GM19438 (cell line): ENCODE measurements at regions not wholly inside any gene's neighbourhood (a gene's known extent, or its start where the extent isn't known, plus 50 kb on each side); places are given as distances from the start of the nearest gene placed in this dataset.
"Not testable (repeated sequence)": the region's sequence is repeated elsewhere in the genome, so short reads cannot be mapped to it uniquely, and the experiment has no call there.

Experiments
- ATAC-seq: cut with Tn5 transposase; IDR thresholded peaks from one replicate; pipeline ENCODE4 v1.9.1; 2021; ENCODE audit warnings: low read depth; ENCODE audit not compliant: unreplicated experiment

DNA sequence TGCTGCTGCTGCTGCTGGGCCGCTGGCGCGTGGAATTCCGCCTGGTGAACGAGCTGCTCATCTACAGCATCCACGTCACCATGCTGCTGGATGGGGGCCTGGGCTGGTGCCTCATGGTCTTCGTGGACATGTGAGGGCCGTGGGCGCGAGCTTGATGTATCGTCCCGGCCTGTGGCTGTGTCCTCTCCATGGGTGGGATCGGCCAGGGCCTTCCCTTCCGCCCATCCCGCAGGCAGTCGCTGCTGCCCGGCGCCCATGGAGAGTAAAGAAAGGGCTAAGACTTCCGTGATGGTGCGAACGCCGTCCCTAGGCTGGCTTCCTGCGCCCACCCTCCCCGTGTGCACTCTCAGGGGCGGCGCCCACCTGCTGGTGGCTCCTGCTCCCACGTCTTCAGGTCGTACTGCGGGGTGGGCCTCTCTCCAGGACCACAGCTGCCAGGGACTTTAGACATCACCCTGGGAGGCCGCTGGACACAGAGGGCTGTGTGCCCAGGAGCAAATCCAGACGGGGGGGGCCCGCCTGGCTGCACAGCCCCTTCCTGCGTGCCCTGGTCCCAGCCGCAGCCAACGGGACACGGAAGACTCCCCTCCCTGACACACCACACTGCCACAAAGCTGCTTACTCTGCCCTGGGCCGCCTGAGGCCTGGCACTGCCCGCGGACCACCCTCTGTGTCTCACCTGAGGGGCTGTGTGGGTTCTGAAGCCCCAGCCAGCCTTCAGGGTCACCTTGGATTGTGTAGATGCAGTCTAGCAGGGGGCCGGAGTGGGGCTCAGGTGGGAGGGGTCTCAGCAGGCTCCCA, 167.5 kb downstream of the SEPTIN7 start:
- no peak for ATAC-seq

DNA sequence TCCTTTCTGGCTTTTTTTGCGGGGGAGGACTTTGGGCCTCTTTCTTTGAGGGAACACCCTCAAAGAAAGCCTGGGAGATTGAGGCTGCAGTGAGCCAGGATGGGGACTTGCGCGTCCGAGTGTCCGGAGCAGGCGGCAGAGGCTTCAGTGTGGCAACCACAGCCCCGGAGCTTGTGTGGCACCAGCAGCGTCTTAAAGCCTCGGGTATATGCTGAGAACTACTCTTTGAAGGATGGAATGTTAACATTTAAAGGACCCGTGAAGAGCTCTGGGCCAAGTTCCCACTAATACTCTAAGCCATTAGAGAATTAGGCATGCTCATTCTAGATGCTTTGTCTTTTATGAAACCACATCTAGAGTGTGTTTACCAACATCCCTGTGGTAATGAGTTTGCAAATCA, 168.2 kb downstream of the SEPTIN7 start:
- ATAC-seq, result no peak

DNA sequence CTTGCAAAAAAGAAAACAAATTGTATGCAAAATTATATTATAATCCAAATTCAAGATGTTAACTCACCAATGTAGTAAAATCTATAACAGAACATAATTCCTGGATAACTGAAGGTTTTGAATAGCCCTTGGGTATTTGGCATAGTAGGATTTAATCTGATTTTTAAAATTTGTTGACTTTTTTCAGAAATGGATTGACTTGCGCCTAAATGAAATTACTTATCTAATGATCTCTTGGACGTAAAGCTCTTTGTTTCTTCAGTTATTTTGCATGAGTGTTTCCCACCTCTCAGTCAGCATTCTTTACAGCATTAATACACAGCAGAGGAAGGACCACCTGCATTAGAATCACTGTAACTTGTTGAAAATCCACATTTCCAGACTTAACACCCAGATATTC, 169.6 kb downstream of the SEPTIN7 start:
- no peak for ATAC-seq

DNA sequence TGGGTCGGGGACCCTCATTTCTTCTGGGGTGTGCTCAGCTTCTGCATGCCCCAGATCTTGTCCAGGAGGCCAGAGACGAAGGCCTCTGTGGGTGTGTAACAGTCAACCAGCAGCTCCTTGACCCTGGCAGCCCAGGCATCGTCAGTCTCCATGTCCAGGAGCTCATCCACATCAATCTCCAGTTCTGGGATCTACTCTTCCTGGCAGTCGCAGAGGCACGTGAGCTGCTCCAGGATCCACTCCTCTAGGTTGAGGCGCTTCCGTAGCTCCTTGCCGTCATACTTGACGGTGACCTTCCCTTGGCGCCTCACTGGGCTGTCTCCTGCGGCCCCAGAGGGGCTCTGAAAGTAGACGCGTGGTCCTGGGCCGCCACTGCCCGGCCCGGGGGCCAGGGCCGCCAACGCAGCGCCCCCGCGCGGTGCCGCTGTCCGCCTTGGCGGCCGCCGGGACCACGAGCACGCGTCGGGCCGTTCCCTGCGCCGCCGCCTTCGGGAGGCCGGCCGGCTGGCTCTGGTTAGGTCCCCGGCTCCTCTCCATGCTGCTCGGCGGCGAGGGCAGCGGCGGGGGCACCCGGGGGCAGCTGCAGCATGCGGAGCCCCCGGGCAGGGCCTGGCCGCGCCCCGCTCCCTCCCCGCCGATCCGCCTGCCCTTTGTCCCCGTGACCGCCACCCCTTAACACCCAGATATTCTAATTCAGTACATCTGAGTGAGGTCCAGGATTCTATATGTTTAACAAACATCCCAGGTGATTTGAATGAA, 170.5 kb downstream of the SEPTIN7 start:
- ATAC-seq, result no peak

DNA sequence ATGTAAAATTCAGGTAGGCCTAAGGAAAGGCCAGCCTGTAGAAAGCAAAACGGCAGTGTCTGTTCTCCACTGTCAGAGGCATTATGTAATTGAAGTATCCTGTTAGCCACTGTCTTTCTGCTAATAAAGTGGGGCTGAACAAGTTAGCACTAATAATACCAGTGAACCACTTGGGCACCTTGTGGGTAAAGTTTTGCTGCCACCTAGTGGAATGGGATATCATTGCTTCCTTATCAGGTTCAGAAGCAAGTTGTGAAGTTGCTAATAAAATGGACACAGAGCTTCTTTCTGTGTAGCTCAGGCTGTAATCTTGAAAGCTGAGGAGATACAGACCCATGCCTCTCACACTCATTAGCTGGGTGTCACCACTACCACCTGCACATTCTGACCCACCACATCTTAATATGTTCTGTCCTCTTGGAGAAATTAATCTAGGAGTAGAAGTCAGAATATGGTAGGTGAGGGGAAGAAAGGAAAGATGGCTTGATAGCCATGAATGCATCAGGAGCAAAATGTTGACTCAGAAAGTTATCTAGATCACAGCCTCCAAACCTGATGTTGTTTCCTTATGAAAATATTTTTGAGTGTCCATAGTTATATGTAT, 175.1 kb downstream of the SEPTIN7 start:
- no peak for ATAC-seq

DNA sequence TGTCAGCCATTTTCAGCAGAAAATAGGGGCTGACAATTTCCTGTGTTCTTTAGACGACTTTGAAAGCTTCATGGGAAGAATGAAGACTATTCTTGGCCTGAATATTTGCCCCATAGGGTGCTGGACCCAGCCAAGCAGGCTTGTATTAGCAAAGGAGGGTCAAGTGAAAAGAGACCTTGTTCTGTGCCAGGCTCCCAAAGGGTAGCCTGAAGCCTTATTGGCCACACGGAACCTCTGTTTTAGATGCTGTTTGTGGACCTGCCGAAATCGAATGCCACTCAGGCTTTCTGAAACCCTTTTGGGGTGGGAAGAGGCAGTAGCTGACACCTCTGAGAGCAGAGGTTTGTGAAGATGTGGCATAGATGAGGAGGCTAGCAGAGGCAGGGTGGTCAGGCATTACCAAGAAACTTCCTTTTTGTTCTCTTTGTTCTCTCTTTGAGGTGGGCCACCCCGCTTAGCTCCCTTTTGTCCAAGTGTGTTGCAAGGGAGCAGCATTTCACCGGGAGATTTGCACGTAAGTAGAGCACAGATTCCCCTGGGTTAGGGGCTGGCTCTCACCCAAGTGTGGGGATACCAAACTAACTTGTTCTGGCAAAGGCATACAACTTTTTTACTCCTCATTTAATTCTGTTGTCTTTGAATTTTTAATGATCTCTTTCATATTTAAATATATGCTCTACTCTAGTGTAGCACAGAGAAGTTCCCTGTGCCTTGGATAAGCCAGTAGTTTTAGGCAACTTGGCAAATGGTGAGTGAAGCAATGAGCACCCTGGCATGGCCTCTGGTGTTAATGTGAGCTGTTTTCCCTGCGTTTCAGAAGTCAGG, 174.0 kb upstream of the EEPD1 start:
- ATAC-seq, result not testable (repeated sequence)

DNA sequence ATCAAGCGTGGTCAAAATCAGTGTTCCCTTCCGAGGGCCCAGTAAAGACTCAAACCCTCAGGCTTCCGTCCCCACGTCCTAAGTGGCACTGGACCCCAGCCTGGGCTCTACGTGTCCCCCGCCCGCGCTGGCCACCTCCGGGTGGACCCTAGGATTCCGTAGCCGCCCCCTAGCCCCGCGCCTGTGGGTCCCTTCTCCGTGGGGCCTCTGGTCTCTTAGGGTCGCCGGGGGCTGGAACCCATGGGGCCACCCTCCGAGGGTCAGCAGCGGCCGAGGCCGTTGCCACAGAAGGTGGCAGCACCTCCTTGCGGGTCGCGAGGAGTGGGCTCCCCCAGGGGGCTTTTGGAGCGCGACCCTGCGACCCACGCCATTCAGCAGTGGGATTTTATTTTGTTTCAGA, 170.5 kb upstream of the EEPD1 start:
- ATAC-seq, result no peak

DNA sequence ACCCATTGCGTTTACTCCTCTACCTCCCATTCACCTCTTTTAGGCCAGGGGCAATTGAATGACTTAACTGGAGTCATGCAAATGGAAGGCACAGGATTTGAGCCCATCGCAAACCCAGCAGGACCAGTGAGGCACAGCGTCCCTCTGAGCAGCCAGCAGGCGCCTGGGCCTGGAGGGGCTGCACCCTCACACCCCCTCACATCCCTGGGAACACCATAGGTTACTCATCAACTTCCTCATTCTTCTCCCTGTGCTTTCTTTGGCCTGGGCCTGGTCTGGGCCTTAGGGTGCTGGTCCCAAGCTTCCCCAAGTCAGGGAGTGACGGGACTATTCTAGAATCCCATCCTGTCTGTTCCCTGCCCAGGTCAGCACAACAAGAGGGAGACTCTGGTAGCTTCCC, 169.4 kb upstream of the EEPD1 start:
- ATAC-seq, result no peak

DNA sequence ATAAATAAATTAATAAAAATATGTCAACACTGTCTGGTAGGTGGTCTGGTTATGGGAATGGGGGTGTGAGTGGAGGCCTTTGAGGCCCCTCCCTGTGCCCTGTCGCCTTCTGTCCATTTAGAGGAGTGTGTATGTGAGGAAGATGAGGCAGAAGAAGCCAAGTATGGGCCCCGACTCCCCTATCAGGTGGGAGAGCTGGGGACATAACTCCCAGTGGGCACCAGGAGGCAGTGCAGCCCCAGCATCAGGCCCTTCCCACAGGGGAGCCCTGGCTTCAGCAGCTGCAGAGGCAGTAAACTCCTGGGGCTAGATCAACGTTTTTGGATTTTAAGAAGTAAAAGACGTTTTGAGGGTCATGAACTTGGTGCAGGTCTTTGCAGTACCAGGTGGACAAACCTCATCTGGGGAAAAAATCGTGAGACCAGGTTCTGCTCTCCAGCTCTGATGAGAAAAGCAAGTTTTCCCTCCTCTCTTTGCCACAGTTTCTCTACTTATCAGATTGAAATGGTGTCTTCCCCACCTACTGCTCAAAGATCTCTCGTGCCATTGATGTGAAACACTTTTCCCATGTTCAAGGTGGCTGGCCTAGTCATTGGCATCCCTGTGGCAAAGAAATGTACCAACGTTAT, 167.8 kb upstream of the EEPD1 start:
- peak; percentile 94 for ATAC-seq

DNA sequence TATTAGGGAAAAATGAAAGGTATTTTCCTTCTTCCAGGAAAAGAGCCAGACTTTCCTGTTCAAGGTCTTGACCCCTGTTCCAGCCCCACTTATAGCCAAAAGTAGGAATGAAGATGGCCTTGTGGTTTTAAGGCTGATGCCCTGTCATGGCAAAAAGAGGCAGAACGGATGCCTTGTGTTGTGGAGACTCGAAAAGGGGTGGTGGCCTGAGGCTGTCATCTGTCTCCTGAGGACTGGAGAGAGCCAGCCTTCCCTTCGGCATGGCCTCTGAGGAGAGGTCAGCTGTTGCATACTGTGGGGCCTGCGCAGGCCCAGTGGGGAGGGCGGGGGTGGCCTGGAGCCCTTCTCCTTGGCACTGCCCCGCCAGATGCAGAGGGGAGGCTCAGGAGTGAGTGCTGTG, 166.0 kb upstream of the EEPD1 start:
- no peak for ATAC-seq

DNA sequence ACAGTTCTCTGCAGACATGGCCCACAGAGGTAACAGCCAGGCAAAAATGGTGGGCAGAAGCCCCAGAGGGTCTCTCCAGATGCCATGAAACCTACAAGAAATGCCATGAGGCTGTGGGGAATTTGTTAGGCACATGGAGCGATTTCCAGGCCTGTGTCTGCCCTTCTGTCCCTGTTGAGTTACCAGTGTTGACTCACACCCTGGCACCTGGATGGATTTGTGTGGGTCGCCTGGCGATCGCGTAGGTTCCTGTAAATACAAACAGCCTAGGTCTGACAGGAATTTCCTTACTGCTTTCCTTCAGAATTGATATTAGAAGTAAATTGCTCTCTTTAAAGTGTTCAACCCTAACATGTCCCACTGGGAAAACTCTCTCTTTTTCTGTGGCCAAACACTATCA, 164.9 kb upstream of the EEPD1 start:
- no peak for ATAC-seq

DNA sequence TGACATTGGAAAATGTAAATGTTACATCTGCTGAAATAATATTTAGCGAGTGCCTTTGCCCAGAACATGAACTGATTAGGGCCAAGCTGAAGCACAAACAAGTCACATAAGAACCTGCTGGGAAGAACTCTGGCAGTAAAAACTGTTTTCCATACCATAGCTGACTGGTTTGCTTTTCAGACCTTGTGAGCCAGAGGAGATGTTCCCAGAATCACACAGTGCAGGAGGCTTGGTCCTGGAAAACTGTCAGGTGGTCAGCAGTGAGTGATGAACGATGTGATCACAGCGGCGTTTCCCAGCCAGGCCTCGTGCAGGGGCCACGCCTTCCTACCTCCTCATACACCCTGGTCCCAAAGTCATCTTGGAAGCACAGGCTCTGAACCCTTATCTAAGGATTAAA, 164.2 kb upstream of the EEPD1 start:
- no peak for ATAC-seq

DNA sequence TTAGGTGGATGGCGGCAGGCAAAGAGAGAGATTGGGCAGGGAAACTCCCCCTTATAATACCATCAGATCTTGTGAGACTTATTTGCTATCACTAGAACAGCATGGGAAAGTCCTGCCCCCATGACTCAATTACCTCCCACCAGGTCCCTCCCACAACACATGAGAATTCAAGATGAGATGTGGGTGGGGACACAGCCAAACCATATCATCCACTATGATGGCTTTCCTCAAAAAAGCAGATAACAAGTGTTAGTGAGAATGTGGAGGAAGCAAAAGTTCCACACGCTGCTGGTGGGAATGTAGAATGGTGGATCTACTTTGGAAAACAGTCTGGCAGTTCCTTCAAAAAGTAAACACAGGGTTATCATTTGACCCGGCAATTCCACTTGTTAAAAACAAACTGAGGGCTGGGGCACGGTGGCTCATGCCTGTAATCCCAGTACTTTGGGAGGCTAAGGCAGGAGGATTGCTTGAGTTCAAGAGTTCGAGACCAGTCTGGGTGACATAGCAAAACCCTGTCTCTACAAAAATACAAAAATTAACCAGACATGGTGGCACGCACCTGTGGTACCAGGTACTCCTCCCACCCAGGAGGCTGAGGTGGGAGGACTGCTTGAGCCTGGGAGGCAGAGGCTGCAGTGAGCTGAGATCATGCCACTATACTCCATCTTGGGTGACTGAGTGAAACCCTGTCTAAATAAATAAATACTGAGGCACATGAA, 161.4 kb upstream of the EEPD1 start:
- ATAC-seq, result no peak

DNA sequence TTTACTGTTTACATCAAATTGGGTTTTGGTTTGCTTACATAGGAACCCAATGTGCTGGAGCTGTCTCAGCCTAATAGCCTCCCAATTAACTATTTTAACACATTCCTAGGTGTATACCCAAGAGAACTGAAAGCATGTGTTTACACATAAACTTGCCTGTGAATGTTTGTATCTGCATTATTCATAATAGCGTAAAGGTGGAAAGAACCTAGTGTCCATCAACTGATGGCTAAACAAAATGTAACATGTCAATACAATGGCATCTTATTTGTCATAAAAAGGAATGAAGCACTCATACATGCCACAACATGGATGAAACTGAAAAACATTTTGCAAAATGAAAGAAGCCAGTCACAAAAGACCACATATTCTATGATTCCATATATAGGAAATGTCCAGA, 160.6 kb upstream of the EEPD1 start:
- no peak for ATAC-seq

DNA sequence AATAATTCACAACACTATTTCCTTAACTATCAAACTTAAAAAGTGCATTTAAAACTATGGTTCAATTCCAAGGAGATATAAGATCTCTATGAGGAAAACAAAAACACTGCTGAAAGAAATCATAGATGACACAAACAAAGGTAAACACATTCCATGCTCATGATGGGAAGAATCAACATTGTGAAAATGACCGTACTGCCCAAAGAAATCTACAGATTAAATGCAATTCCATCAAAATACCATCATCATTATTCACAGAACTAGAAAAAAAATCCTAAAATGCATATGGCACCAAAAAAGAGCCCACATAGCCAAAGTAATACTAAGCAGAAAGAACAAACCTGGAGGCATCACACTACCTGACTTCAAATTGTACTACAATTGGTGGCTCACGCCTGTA, 159.9 kb upstream of the EEPD1 start:
- no peak for ATAC-seq

DNA sequence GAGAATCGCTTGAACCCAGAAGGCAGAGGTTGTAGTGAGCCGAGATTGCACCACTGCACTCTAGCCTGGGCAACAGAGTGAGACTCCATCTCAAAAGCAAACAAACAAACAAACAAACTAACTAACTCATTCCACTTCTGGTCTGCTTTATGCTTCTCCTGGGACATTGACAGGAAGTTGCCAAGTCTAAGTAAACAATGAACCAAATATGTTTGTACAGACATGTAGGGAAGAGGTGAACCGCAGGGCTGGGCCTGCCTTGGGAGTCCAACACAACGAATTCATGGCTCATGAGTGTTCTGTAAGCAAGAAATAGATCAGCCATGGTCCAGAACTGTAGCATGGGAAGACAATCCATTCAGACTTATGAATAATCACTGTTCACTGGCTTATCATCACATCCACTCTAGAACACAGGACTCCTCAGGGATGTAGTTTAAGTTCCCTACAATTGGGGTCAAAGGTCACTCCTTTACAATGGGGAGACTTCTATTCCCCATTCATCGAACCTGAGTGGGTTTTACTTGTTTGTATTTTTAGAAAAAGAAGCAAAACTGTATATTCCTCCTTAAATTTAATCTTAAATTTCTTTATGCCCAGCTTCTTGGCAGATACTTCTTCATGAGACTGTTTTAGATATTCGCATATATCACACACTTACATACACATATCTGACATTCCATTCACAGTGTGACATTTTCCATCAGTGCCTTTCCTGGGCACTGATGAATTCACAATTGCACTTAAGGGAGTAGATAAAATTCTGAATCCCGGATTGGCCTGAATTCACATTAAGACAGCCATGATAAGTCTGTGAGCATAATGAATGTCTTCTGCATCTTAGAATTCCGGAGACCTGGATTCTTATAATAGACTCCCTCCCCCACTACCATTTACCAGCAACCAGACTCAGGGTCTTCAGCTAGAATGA, 159.1 kb upstream of the EEPD1 start:
- ATAC-seq, result no peak

DNA sequence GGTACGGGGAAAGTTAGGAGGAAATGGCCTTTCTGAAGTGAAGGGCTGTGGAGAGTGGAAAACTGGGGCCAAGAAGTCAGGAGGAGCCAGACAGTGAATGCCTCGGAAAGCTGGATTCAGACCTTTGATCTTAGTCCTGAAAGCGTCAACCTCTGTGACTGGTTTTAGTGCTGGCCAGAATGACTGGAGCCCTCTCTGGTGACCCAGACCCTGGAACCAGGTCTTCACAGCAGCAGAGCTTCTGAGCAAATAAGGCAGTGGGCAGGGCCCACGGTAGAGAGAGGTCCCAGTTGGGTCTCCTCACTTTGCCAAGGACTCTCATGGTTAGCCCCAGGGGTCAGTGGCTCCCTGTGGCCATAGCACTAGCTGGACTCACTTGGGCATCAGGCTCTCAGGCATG, 157.7 kb upstream of the EEPD1 start:
- no peak for ATAC-seq

DNA sequence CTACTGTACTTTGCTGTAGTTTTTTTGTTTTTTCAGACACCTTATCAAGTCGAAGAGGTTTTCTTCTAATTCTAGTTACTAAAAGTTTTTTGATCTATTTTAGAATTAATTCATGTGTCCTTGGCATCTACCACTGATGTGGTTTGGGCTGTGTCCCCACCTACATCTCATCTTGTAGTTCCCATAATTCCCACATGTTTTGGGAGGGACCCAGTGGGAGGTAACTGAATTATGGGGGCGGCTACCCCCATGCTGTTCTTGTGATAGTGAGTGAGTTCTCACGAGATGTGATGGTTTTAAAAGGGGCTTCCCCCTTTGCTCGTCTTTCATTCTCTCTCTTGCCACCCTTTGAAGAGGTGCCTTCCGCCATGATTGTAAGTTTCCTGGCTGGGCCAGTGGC, 154.6 kb upstream of the EEPD1 start:
- ATAC-seq, result no peak

DNA sequence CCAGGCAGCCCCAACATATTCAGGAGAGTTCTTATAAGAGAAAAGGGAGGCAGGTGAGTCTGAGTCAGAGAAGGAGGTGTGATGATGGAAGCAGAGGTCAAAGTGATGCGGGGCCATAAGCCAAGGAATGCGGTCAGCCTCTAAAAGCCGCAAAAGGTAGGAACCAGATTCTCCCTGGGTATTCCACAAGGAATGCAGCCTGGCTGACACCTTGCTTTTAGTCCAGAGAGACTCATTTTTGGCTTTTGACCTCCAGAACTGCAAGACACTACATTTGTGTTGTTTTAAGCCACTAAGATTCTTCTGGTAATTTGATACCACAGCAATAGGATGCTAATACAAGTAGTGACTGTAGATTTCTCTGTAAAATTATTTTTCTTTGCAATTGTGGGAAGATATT, 151.5 kb upstream of the EEPD1 start:
- ATAC-seq, result no peak
